Activated CD4-positive, alpha-beta T cell treated with anti-CD3 and anti-CD28 coated beads for 36 hours (primary cell): ENCODE measurements at regions not wholly inside any gene's neighbourhood (a gene's known extent, or its start where the extent isn't known, plus 50 kb on each side); places are given as distances from the start of the nearest gene placed in this dataset.

Experiments used
- ATAC-seq: fragments of 200-7000 bp; cut with Tn5 transposase; one replicate; pipeline ENCODE4 v1.10.0; 2021; ENCODE audit warnings: mild to moderate bottlenecking, moderate library complexity
- CTCF ChIA-PET: fragments of 350-600 bp; sonication (Branson Sonifier 250); formaldehyde crosslinking; loops from one replicate; lab custom pipeline; 2021; ENCODE audit warnings: antibody characterized with exemption; lab: Charles Lee
- POLR2A ChIA-PET: fragments of 350-600 bp; sonication (Branson Sonifier 250); formaldehyde crosslinking; loops from one replicate; lab custom pipeline; 2021; ENCODE audit warnings: antibody characterized with exemption, inconsistent platforms; lab: Charles Lee
- DNase-seq: peaks from one replicate; pipeline ENCODE4 v3.0.0-alpha.2; 2020
- H3K27ac Mint-ChIP-seq: one replicate; pipeline ENCODE4 v1.8.0; 2021; ENCODE audit warnings: mixed read lengths
- H3K27me3 Mint-ChIP-seq: one replicate; pipeline ENCODE4 v1.8.0; 2021; ENCODE audit warnings: mixed read lengths
- H3K36me3 Mint-ChIP-seq: one replicate; pipeline ENCODE4 v1.8.0; 2021; ENCODE audit warnings: low read depth, mixed read lengths
- H3K4me1 Mint-ChIP-seq: one replicate; pipeline ENCODE4 v1.8.0; 2021; ENCODE audit warnings: mixed read lengths
- H3K4me3 Mint-ChIP-seq: one replicate; pipeline ENCODE4 v1.8.0; 2021; ENCODE audit warnings: mild to moderate bottlenecking, moderate library complexity, mixed read lengths
- H3K9me3 Mint-ChIP-seq: one replicate; pipeline ENCODE4 v1.8.0; 2021; ENCODE audit warnings: low read depth, mixed read lengths
- intact Hi-C, 2 experiments: fragments of 100-400 bp; cut with DNase I in 1 of 2; cut with micrococcal nuclease in 1 of 2; formaldehyde crosslinking; loops; one replicate each; pipeline versions ENCODE4 v1.14.2 to v1.15.1; 2022 to 2024; cut with DNase I, micrococcal nuclease

- no peak for ATAC-seq
- no peaks in the 10 kb centered on the region for H3K9me3 Mint-ChIP-seq
- no peak for DNase-seq
- ChIA-PET POLR2A (interaction anchor here (0.9 kb wide), 1 partner anchor 135 kb away, joined by 3 read pairs; no protein-coding TSS in a partner anchor), CTCF (interaction anchor here (0.6 kb wide), 1 partner anchor 1273 kb away, joined by 4 read pairs; no protein-coding TSS in a partner anchor)
- H3K4me3 Mint-ChIP-seq, result no peak overlapping the region
- peaks cover 11% of the 10 kb centered on the region for H3K27me3 Mint-ChIP-seq
- H3K27ac Mint-ChIP-seq, result no peak overlapping the region
- no peaks in the 10 kb centered on the region for H3K36me3 Mint-ChIP-seq
- intact Hi-C loops, result no loop called here
- H3K4me1 Mint-ChIP-seq, result no peaks in the 10 kb centered on the region
These were observed 134.2 kb upstream of the HS6ST1 start for GRCh38 chr2:128452536-128453530.

DNA sequence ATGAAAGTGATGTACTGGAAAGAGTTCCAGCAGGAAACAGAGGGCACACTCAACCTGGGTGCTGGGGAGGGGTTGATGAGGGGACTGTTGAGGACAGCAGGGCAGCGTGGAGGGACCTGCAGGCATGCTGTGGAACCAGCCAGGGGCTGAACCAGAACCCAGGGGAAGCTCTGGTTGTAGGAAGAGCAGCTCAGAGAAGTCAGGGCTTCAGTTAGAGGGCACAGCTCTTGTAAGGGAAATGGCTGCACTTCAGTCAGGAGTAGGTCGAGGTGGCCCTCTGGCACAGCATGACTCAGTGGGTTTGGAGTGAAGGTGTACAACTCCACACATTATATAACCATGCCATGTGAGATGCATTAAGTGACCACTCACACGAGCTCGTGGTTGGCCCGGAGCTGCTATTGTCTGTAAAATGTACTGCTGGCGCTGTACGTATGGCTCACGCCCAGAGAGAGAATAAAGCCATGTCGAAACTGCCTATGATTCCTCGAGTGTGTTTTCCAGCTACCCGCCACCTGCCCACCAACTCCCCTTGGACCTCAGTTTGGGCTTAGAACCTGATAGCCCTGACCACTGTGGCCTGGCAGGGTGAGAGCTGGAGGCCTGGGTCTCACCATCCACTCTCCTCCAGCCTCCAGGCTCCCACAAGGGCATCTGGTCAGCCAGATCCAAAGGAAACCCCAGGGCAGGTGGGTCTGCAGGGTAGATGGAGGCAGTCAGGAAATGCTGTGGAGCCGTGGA, 136.5 kb upstream of the HS6ST1 start:
- Mint-ChIP-seq H3K9me3 (no peaks in the 10 kb centered on the region), H3K27ac (no peak overlapping the region), H3K27me3 (peaks cover 11% of the 10 kb centered on the region), H3K4me3 (no peak overlapping the region), H3K4me1 (no peaks in the 10 kb centered on the region), H3K36me3 (no peaks in the 10 kb centered on the region)
- ChIA-PET CTCF (no interaction called here), POLR2A (no interaction called here)
- intact Hi-C loops, result no loop called here
- ATAC-seq (no peak), DNase-seq (no peak)

DNA sequence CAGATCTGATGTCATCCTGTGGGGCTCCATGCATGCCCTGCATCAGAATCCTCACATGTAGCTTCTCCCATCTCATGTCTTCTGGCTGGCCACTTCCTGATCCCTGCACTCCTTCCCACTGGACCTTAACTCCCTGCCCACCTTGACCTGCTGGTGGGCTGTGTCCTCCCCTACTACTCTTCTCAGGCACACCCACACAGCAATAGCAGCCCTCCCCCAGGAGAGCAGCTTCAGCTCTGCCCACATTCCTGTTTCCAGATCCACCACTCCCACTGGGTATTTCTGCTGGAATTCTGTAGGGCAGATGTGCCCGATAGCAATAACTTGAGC, 137.0 kb upstream of the HS6ST1 start:
- no peaks in the 10 kb centered on the region for H3K9me3 Mint-ChIP-seq
- no peaks in the 10 kb centered on the region for H3K36me3 Mint-ChIP-seq
- ATAC-seq, result no peak
- DNase-seq, result no peak
- H3K4me3 Mint-ChIP-seq, result no peak overlapping the region
- intact Hi-C loops, result no loop called here
- ChIA-PET CTCF (no interaction called here), POLR2A (no interaction called here)
- H3K27ac Mint-ChIP-seq, result no peak overlapping the region
- H3K4me1 Mint-ChIP-seq, result no peaks in the 10 kb centered on the region
- H3K27me3 Mint-ChIP-seq, result peaks cover 11% of the 10 kb centered on the region

DNA sequence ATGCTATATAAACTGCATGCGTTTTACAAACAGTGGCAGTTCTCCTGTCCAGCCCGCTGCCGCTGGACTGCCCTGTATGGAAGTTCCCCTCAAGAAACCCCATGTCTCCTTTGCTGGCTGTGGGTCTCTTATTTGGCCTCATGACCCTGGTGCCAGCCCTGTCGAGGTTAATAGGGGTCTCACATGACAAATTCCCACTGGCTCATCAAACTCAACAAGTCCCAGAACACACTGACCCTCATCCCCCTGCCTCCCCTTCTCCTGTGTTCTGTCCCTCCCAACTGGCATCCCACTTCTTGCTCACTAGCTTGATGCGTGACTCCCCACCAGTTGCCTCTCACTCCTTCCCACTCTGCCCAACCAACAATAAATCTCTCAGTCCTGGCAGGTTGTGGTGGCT, 137.6 kb upstream of the HS6ST1 start:
- ChIA-PET POLR2A (no interaction called here), CTCF (no interaction called here)
- H3K9me3 Mint-ChIP-seq, result no peaks in the 10 kb centered on the region
- no peaks in the 10 kb centered on the region for H3K4me1 Mint-ChIP-seq
- no peak overlapping the region for H3K27ac Mint-ChIP-seq
- no peak for ATAC-seq
- intact Hi-C loops, result no loop called here
- no peak for DNase-seq
- H3K4me3 Mint-ChIP-seq, result no peak overlapping the region
- no peaks in the 10 kb centered on the region for H3K36me3 Mint-ChIP-seq
- H3K27me3 Mint-ChIP-seq, result peaks cover 11% of the 10 kb centered on the region

DNA sequence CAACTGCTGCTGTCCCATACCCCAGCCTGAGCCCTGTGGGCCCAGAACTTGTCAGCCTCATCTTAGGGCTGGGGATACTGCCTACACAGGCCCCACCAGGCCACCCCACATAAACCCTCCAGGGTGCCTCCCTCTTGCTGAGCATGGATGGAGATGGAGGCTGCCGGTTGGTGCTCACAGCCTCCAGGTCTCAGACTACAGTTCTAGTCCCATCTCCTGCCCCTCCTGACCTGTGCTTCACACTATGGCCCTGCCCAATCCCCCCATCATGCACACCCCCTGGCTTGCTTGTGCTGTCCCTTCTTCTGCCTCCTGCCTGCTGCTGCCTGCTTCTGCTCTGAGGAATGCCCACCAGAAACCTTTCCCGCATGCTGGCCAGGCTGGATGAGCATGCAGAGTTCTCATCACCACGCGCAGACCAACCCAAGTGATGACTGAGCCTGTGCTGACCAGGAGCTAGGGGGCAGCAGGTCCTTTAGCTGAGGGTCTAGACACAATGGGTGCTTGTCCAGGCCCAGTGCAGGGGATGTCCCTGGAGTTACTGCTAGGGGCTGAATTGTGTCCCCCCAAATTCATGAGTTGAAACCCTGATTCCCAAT, 138.4 kb upstream of the HS6ST1 start:
- Mint-ChIP-seq H3K36me3 (no peaks in the 10 kb centered on the region), H3K4me3 (no peak overlapping the region), H3K27me3 (peaks cover 9% of the 10 kb centered on the region), H3K27ac (no peak overlapping the region), H3K9me3 (peaks cover 2% of the 10 kb centered on the region), H3K4me1 (no peaks in the 10 kb centered on the region)
- DNase-seq (no peak), ATAC-seq (no peak)
- POLR2A ChIA-PET, result no interaction called here
- CTCF ChIA-PET, result interaction anchor here (0.6 kb wide), 1 partner anchor 153 kb away, joined by 3 read pairs; no protein-coding TSS in a partner anchor
- intact Hi-C loops, result no loop called here

DNA sequence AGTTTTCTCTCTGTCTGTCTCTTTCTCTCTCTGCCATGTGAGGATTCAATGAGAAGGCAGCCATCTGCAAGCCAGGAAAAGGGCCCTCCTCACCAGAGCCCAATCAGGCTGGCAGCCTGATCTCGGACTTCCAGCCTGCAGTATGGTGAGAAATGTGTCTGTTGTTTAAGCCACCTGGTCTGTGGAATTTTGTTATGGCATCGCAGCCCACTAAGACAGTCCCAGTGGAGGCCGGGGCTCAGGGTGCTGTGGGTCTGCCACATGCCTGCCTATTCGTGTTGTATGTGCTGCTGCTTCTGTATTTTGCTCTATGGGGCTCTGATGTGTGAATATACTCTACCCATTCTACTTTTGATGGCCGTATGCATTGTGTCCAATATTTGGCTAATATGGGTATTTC, 139.0 kb upstream of the HS6ST1 start:
- intact Hi-C loops, result no loop called here
- Mint-ChIP-seq H3K27ac (no peak overlapping the region), H3K9me3 (peaks cover 2% of the 10 kb centered on the region), H3K27me3 (peaks cover 7% of the 10 kb centered on the region), H3K36me3 (no peaks in the 10 kb centered on the region), H3K4me1 (no peaks in the 10 kb centered on the region), H3K4me3 (no peak overlapping the region)
- POLR2A ChIA-PET, result no interaction called here
- ATAC-seq, result no peak
- DNase-seq, result no peak
- CTCF ChIA-PET, result no interaction called here

GRCh38 chr2:128458505-128458904, 139.8 kb upstream of the HS6ST1 start:
- POLR2A ChIA-PET, result no interaction called here
- Mint-ChIP-seq H3K4me1 (no peaks in the 10 kb centered on the region), H3K27ac (no peak overlapping the region), H3K9me3 (peaks cover 2% of the 10 kb centered on the region), H3K27me3 (peaks cover 4% of the 10 kb centered on the region), H3K36me3 (no peaks in the 10 kb centered on the region), H3K4me3 (no peak overlapping the region)
- ATAC-seq (no peak), DNase-seq (no peak)
- CTCF ChIA-PET, result no interaction called here
- intact Hi-C loops, result no loop called here

DNA sequence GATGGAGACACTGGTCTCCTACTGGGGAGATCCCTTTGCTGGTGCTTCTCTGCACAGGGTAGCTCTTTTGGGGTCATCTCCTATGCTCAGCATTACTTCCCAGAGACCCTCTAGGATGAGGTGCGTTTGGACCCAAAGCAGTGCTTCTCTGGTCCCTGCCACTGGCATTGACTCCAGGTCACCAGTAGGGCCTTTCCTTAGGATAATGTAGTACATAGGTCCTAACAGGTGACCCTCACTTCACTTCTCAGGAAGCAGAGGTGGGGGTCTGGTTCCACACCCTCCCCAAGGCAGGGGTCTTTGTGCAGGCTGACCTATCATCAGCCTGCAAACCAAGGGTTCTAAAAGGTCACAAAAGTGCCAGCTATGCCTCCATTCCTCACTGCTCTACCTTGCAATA, 145.8 kb upstream of the HS6ST1 start:
- ATAC-seq, result no peak
- POLR2A ChIA-PET, result no interaction called here
- Mint-ChIP-seq H3K4me3 (no peak overlapping the region), H3K27ac (no peak overlapping the region), H3K27me3 (no peaks in the 10 kb centered on the region), H3K36me3 (no peaks in the 10 kb centered on the region), H3K9me3 (peaks cover 15% of the 10 kb centered on the region), H3K4me1 (no peaks in the 10 kb centered on the region)
- CTCF ChIA-PET, result no interaction called here
- DNase-seq, result no peak
- intact Hi-C loops, result no loop called here

- ATAC-seq (no peak), DNase-seq (no peak)
- ChIA-PET CTCF (interaction anchor here (0.6 kb wide), 1 partner anchor 1337 kb away, joined by 4 read pairs; no protein-coding TSS in a partner anchor), POLR2A (no interaction called here)
- H3K4me3 Mint-ChIP-seq, result no peak overlapping the region
- H3K4me1 Mint-ChIP-seq, result no peaks in the 10 kb centered on the region
- H3K27ac Mint-ChIP-seq, result no peak overlapping the region
- H3K9me3 Mint-ChIP-seq, result peaks cover 23% of the 10 kb centered on the region
- intact Hi-C loops, result no loop called here
- no peaks in the 10 kb centered on the region for H3K27me3 Mint-ChIP-seq
- peaks cover 5% of the 10 kb centered on the region for H3K36me3 Mint-ChIP-seq
These were observed 146.8 kb upstream of the HS6ST1 start for GRCh38 chr2:128465246-128466170.

- ChIA-PET CTCF (interaction anchor here (1.1 kb wide), 1 partner anchor 13 kb away, joined by 3 read pairs; no protein-coding TSS in a partner anchor), POLR2A (no interaction called here)
- Mint-ChIP-seq H3K27me3 (no peaks in the 10 kb centered on the region), H3K36me3 (peaks cover 7% of the 10 kb centered on the region), H3K4me3 (no peak overlapping the region), H3K27ac (no peak overlapping the region), H3K4me1 (no peaks in the 10 kb centered on the region), H3K9me3 (peaks cover 26% of the 10 kb centered on the region)
- DNase-seq (no peak), ATAC-seq (no peak)
- intact Hi-C loops, result no loop called here
These were observed 147.7 kb upstream of the HS6ST1 start for GRCh38 chr2:128466376-128466775.

- no peaks in the 10 kb centered on the region for H3K4me1 Mint-ChIP-seq
- no peak overlapping the region for H3K4me3 Mint-ChIP-seq
- H3K27ac Mint-ChIP-seq, result no peak overlapping the region
- intact Hi-C loops, result no loop called here
- H3K36me3 Mint-ChIP-seq, result peaks cover 7% of the 10 kb centered on the region
- H3K27me3 Mint-ChIP-seq, result no peaks in the 10 kb centered on the region
- DNase-seq (no peak), ATAC-seq (no peak)
- ChIA-PET CTCF (interaction anchor here (1.1 kb wide), 1 partner anchor 12 kb away, joined by 3 read pairs; no protein-coding TSS in a partner anchor), POLR2A (no interaction called here)
- H3K9me3 Mint-ChIP-seq, result peaks cover 25% of the 10 kb centered on the region
These were observed 148.1 kb upstream of the HS6ST1 start for GRCh38 chr2:128466776-128467175.
